HG03095 (cell line): ENCODE measurements at regions not wholly inside any gene's neighbourhood (a gene's known extent, or its start where the extent isn't known, plus 50 kb on each side); places are given as distances from the start of the nearest gene placed in this dataset.

Experiments used
- ATAC-seq: cut with Tn5 transposase; IDR thresholded peaks from one replicate; pipeline ENCODE4 v1.9.1; 2021; ENCODE audit warnings: moderate library complexity; ENCODE audit not compliant: unreplicated experiment

DNA sequence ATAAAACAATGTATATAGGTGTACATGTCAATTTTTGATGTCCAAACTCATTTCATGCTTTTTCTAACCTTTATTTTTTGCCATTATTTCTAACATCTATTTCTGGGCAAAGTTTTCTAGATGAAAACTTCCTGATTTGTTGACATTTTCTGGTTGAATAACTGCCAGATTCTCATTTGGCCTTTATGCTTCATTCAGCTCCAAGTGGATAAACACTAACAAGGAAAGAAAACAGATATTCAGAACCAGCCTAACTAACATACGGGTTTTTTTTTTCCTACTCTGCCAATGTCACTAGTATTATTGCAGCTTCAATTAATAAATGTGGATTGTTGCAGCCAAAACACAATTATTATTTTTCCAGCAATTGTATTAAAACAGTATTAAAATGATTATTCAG, 50.9 kb upstream of the RAP1GDS1 start:
- ATAC-seq, result no peak

DNA sequence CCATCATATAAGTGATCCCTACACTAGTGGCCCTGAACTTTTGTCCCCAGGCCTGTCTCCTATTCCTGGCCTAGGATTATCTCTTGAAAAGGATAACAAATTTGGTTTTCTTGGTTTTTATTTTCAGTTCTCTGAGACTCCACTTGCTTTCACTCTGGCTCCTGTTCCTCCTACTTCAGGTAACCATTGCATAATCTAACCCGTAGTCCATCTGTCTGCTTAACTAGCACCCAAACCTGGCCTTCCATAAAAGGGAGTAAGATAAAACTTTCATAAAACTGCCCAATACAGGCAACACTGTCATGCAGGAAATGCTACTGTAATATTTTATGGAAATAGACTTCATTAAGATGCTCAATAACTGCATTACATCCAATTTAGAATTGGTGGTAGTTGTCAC, 52.1 kb upstream of the RAP1GDS1 start:
- no peak for ATAC-seq

DNA sequence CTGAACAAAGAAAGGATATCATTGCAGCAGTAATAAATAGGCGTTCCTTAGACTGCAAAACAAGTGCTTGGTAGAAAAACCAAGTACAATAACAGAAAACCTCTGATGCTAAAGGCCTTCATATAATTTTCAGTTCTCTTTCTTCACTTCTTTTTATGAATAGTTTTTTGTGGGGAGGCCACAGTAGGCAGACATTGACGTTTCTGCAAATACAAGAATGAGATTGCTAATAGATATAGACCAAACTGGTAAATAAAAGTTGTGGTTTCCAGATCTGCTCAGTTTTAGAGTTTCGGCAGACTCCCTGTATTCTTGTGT, 57.0 kb upstream of the RAP1GDS1 start:
- peak; percentile 65 for ATAC-seq

DNA sequence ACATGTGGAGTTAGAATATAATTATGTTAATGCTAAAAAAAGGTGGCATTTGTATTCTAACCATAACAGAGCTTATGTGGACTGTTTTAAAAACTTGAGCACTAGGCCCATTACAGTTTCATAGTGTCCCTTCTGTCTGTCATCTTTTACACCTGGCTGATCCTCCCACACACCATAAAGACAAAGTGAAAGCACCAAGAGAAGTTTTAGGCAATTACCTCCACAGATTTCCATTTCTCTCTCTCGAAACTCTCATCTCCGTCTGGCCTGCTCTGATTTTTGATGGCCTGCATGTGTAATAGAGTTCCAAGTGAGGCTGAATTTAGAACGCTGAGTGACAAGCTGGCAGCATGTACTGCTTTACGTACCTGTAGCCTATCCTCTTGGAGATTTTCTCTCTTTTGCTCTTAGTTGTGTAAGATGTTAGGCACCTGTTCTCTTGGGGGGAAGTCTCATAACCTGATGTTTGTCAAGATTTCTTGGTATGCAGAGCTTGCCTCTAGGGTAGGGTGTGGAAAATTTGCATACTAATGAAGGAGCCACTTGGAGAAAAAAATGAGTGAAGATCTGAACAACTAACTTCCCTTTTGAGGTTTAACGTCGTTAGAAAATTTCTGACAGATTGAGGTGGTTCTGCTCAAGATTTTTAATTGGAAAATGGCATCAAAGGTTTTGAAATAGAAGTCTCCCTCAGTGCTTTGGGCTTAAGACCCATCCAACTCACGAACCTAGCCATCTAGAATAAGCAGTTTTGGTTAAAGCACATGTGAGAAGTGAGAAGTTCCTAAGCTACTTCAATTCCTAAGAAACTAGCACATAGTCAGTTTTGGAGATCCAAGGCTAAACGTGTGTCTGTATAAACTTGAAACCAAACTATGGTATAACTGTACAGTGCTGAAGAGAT, 57.6 kb upstream of the RAP1GDS1 start:
- peak; percentile 83 for ATAC-seq

DNA sequence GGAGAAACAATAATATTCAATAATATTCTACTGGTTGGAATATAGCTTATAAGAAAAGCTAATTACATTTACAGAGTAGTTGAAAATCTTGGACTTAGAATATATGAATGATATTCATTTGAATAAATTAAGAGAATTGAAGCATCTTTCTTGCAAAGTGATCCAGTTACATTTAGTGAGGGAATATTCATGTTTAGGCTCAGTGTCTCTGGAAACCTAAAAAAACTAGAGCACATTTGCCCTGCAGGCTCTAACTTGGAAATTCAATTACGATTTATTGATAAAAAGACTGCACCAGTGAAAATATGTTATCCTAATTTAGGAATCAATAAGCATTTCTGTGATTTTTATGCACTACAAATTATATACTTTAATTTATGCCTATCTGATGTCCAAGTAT, 58.3 kb upstream of the RAP1GDS1 start:
- no peak for ATAC-seq

DNA sequence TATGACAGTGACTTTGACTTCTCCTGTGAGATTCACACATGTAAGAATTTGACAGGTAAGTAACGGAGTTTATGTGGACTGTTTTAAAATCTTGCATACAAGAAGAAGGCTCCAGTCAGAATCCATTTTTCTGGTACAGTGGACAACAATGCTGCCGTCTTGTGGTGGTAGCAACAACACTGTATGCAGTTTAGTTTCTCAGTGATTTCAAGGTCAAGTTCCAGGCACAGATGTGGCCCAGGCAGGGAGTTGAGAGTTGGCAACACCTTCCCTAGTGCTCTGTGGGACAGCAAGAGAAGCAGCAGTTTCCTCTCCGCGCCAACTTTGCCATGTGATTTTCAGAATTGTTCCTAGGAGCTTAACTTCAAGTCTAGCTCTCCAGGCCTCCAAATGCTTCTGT, 56.0 kb upstream of the STPG2 start:
- ATAC-seq, result no peak

GRCh38 chr4:98195005-98195404, 51.7 kb upstream of the STPG2 start:
- no peak for ATAC-seq

DNA sequence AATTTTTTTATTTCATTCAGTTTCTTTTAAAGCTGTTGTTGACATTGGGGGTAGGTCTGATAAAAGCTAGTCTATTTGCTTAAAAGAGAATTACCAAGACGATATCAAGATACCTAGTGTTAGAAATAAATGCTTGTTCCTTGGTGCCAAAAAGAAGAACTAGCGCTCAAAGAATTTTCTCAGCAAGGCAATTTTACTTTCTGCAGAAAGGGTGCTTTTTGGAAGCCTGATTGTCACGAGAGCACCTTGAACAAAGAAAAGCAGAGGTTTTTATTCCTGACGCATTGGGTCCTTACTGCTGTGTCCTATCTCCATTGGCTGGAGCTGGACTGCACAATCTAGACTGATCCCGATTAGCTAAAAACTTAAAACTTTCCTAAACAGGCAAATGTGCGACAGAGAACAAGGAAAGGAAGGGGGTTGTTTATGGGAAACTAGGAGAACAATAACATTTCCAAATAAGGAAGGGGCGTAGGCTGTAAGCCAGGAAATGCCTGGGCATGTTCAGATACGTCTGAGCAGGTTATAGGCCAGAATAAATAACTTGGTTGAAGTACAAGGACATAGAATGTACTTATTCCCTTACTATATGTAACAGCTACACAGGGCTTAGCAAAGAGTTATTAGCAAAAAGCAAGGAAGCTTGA, 50.3 kb upstream of the STPG2 start:
- ATAC-seq, result no peak
